ENCODE measurements at regions not wholly inside any gene's neighbourhood (a gene's known extent, or its start where the extent isn't known, plus 50 kb on each side); places are given as distances from the start of the nearest gene placed in this dataset.

GRCh38 chr6:45772886-45773495 is 242.7 kb downstream of the CLIC5 start:
- no peak for TF ChIP-seq CTCF (conservative IDR thresholded peaks at IDR 0.05; ENCODE audit: low read depth, low read length)
- TF ChIP-seq BHLHE40 (IDR thresholded peaks at IDR 0.05; ENCODE audit: low read depth, low read length), result no peak
- TF ChIP-seq POLR2A (IDR thresholded peaks at IDR 0.05; ENCODE audit: low read depth, low read length), result no peak
- TF ChIP-seq, protein P1, sequence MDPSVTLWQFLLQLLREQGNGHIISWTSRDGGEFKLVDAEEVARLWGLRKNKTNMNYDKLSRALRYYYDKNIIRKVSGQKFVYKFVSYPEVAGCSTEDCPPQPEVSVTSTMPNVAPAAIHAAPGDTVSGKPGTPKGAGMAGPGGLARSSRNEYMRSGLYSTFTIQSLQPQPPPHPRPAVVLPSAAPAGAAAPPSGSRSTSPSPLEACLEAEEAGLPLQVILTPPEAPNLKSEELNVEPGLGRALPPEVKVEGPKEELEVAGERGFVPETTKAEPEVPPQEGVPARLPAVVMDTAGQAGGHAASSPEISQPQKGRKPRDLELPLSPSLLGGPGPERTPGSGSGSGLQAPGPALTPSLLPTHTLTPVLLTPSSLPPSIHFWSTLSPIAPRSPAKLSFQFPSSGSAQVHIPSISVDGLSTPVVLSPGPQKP (IDR thresholded peaks at IDR 0.05; ENCODE audit: borderline replicate concordance, low read depth, low read length), result no peak
- no peak for TF ChIP-seq RCOR1 (IDR thresholded peaks at IDR 0.05; ENCODE audit: insufficient replicate concordance, low read length)
- no peak for TF ChIP-seq SMC3 (IDR thresholded peaks at IDR 0.05; ENCODE audit: low read depth, low read length)
- TF ChIP-seq MXI1 (IDR thresholded peaks at IDR 0.05; ENCODE audit: borderline replicate concordance, low read depth, low read length), result no peak
